ENCODE measurements at regions not wholly inside any gene's neighbourhood (a gene's known extent, or its start where the extent isn't known, plus 50 kb on each side); places are given as distances from the start of the nearest gene placed in this dataset.
A peak's percentile ranks its signal among the peaks of the same experiment; 100 is the strongest.

DNA sequence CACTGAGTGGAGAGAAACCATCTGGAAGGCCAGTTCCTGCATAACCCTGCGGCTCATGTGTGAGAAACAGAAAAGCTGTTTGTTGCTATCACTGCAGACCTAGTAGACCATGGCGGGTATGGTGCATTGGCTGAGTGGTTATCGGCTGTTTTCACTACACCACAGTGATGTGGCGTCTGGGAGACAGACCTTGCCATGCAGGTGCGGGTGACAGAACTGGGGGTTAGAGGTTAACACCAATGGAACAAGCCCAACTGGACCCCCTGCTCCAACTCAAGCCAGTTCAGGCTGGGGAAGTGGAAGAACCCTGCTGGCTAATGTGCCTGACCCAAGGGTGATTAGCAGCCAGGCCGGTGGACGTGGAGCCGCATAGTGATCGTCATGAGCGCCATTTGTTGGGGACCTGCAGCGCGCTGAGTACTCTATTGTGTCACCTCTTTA, 91.9 kb downstream of the IRF8 start:
- no peak for DNase-seq

- DNase-seq, result no peak
These were observed 92.5 kb downstream of the IRF8 start for GRCh38 chr16:85991425-85991824.

DNA sequence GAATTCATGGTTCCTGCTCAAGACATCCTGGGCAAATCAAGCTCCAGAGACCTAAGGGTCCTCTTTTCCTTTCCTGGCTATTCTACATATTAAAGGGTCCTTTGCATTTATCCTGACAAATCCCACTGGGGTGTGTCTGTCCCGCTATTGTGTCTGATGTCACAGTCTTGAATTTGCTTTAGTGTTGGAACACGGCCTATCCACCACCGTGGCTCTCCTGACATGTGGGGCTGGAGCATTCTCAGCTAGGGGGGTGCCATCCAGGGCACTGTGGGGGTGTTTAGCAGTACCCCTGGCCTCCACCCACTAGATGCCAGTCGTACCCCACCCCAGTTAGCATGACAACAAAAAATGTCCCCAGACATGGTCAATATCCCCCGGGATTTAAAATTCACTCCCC, 92.9 kb downstream of the IRF8 start:
- no peak for DNase-seq

- no peak for DNase-seq
These were observed 93.4 kb downstream of the IRF8 start for GRCh38 chr16:85992359-85992758.

- no peak for DNase-seq
These were observed 93.8 kb downstream of the IRF8 start for GRCh38 chr16:85992779-85993178.

DNA sequence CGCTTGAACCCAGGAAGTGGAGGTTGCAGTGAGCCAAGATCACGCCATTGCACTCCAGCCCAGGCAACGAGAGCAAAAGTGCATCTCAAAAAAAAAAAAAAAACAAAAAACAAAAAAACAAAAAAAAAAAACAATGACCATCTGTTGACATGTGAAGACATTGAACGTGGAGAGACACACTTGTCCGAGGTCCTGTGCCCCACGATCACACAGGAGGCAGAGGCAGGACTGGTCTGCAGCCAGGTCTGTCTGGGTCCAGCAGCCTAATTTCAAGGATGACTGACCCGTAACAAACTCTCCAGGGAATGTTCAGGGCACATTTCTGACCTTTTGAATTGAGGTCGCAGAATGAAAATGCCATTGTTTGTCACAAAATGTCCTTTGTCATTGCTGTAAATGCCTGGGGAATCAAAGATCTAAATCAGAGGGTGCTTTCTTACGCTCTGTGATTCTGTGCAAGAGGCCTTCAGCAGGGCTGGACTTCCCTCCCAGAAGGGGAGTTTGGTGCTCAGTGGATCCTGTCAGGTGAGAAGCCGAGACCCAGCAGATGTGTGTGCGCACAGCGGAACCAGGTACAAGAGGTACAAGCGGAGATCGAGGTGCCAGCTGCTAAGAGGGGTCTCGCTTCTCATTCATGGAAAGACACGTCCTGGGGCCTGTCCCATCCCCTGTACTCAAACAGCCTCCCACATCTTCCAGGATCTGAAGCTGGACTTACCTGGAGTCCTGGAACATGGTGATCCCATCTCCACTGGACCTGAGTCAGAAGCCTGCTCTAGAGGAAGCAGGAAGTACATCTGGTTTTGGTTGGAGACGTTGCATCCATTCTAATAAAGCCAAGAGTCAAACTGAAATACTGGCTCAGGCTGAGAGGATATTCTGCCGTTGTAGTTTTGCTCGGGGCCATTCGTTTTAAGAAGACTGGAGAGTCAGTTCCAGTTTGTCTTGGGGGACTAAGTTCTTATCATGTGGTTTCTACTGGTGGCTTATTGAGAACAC, 95.8 kb downstream of the IRF8 start:
- no peak for DNase-seq

DNA sequence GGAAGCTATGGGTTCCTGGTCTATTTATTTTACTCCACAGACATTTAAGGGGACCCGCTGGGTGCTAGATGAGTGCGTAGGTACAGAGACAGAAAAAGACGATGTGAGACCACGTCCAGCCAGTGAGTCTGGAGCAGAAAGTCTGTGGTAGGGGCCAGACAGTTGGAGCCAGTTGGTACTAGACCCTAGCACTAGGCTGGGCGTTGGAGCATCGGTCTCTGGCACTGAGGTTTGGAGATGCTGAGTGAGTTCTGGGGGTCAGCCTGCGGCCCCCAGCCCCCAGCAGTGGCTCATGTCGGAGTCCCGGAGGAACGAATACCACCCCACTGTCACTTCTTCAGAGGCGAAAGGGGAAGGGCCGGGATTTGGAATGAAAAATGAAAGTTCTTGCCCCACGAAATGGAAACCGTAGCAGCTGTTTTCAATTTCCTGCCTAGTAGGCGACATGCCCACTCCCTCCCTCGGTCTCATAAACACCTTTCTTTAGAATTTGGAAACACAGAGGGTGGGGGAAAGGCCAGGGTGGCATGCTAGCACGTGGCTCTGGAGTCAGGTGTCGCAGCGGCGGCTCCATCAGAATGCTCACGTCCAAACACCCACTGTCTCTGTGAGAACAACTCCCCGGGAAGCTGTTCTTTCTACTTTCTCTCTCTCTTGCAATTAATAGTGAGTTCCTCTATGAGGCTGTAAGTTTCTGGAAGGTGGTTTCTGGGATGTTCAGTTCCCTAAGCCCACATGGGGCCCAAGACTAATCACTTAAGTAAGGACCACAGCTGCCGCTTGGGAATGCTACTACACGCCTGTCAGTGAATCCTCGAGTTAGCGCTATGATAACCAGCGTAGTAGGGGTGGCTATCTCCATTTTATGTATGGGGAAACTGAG, 96.8 kb downstream of the IRF8 start:
- no peak for DNase-seq

- no peak for DNase-seq
These were observed 97.9 kb downstream of the IRF8 start for GRCh38 chr16:85996843-85997242.

GRCh38 chr16:85998171-85998867, 99.4 kb downstream of the IRF8 start:
- DNase-seq, result no peak

- DNase-seq, result no peak
These were observed 100.1 kb downstream of the IRF8 start for GRCh38 chr16:85998868-85999729.

DNA sequence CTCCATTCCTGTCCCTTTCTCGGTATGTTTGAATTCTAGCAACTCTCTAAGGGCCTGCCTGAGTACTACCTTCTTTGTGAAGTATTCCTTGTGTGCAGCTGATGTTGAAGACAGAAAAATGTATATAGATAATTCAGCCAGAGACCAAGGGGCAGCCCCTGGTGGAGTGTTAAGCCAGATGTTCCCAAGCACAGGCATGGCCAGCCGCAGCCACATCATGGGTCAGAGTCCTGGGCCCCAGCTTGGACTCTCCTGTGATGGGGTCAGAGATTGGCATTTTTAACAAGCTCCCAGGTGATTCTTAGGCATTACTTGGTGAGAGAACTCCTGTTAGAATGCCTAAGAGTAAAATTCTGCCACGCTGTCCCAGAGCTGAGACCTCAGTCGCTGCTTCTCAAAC, 100.8 kb downstream of the IRF8 start:
- no peak for DNase-seq

- DNase-seq, result no peak
These were observed 103.4 kb downstream of the IRF8 start for GRCh38 chr16:86002178-86002900.

DNA sequence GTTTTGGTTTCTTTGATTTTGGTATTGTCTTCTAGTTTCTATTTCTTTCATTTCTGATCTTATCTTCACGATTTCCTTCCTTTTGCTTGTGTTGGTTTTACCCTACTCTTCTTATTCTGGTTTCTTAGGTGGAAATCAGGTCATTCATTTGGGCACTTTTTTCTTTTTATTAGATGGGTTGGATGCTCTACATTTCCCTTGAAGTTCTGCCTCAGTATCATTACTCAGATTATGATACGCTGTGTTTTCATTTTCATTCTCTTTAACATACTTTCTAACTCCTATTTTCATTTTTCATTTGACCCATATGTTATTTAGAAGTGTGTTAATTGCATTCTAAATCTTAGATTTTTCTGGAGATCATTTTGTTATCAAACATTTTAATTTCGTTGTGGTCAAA, 108.6 kb downstream of the IRF8 start:
- DNase-seq, result no peak

DNA sequence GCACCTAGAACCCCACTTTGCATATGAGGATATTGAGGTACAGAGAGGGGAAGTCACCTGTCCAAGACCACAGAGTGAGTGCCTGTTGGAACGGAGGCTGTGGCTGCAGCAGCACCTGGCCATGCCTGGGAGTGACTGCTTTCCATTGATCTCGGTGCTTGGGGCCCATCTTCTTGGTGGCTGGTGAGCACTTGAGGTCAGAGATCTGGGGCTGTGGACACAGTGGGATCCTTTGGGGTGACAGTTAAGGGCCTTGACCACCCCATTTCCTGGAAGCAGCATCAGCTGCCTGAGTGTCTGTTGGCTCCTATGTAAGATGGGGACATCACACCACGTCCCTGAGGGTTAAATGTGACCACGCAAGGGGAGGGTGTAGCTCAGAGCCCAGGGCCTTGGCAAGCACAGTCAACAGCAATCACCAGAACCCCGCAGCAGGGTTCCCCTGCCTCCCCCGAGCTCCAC, 111.7 kb downstream of the IRF8 start:
- DNase-seq, result no peak

DNA sequence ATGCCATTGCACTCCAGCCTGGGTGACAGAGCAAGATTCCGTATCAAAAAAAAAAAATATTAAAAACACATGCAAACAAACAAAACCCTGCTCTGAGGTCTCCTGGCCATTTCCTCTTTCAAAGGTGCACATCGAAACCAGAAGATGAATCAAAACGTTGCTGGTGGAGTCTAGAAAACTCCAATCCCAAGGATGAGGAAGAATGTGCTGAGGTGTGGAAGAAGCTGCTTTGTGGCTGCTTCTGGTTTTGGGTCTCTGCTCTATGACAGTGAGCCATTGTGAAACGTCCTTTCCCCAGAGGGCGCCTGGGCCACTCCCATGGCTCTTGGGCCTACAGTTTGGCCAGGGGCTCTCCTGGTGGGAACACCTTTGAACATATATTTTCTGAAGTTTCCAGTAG, 112.6 kb downstream of the IRF8 start:
- no peak for DNase-seq

GRCh38 chr16:86012221-86012620, 113.3 kb downstream of the IRF8 start:
- no peak for DNase-seq

GRCh38 chr16:86013867-86014266, 114.9 kb downstream of the IRF8 start:
- no peak for DNase-seq

- no peak for DNase-seq
These were observed 116.6 kb downstream of the IRF8 start for GRCh38 chr16:86015606-86016005.

GRCh38 chr16:86016201-86016965, 117.4 kb downstream of the IRF8 start:
- peak; percentile 27 to 63 for DNase-seq

DNA sequence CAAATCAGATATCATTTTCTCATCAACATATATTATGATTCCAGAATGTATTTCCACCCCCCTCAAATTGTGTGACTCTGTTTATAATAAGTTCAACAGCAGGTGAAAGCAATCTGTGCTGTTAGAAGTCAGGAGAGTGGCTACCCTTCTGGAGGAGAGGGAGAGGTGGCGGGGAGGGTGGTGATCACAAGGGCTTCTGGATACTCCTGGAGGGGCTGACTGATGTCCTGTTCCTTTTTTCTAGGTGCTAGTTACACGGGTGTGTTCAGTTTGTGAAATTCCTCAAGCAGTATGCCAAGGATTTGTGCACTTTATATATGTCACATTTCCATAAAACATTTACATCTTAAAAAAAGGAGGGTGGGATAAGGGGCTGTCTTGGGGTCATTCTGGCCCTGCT, 119.1 kb downstream of the IRF8 start:
- no peak for DNase-seq
